Parathyroid adenoma (tissue), 2 donors: ENCODE measurements at regions not wholly inside any gene's neighbourhood (a gene's known extent, or its start where the extent isn't known, plus 50 kb on each side); places are given as distances from the start of the nearest gene placed in this dataset.

Experiments used
- H2AFZ ChIP-seq: fragments of 300-600 bp; sonication (generic); one replicate; pipeline ENCODE4 v1.7.0; 2017; ENCODE audit warnings: antibody characterized with exemption, mild to moderate bottlenecking
- H3K27ac ChIP-seq: fragments of 300-600 bp; sonication (generic); one replicate; pipeline ENCODE4 v1.7.0; 2017
- H3K27me3 ChIP-seq: fragments of 300-600 bp; sonication (generic); one replicate; pipeline ENCODE4 v1.7.0; 2017; ENCODE audit warnings: low read length; ENCODE audit not compliant: control insufficient read depth, insufficient read depth
- H3K36me3 ChIP-seq: fragments of 300-600 bp; sonication (generic); one replicate; pipeline ENCODE4 v1.7.0; 2017; ENCODE audit warnings: low read length; ENCODE audit not compliant: control insufficient read depth, insufficient read depth
- H3K4me1 ChIP-seq: fragments of 300-600 bp; sonication (generic); one replicate; pipeline ENCODE4 v1.7.0; 2017; ENCODE audit warnings: control low read depth
- H3K4me2 ChIP-seq: fragments of 300-600 bp; sonication (generic); one replicate; pipeline ENCODE4 v1.7.0; 2017; ENCODE audit warnings: low read length
- H3K4me3 ChIP-seq: fragments of 300-600 bp; sonication (generic); one replicate; pipeline ENCODE4 v1.7.0; 2017; ENCODE audit warnings: low read depth, low read length
- H3K79me2 ChIP-seq: fragments of 300-600 bp; sonication (generic); one replicate; pipeline ENCODE4 v1.7.0; 2017; ENCODE audit warnings: control low read depth
- H3K9ac ChIP-seq: fragments of 300-600 bp; sonication (generic); one replicate; pipeline ENCODE4 v1.7.0; 2017; ENCODE audit warnings: mild to moderate bottlenecking
- H3K9me3 ChIP-seq: fragments of 300-600 bp; sonication (generic); one replicate; pipeline ENCODE4 v1.7.0; 2017; ENCODE audit warnings: low read length; ENCODE audit not compliant: control insufficient read depth
- TF ChIP-seq, protein P1 (sequence below): fragments of 300-600 bp; sonication (generic); IDR thresholded peaks from one replicate; pipeline ENCODE4 v1.7.0; 2017; ENCODE audit warnings: antibody characterized with exemption, mild to moderate bottlenecking
- donor health status: primary hyperparathyroidism.

GRCh38 chr5:117255211-117256027, 680.8 kb upstream of the SEMA6A start:
- H3K4me1 ChIP-seq = no peaks in the 10 kb centered on the region
- H3K9ac ChIP-seq = no peak overlapping the region
- no peak overlapping the region for H3K27ac ChIP-seq

DNA sequence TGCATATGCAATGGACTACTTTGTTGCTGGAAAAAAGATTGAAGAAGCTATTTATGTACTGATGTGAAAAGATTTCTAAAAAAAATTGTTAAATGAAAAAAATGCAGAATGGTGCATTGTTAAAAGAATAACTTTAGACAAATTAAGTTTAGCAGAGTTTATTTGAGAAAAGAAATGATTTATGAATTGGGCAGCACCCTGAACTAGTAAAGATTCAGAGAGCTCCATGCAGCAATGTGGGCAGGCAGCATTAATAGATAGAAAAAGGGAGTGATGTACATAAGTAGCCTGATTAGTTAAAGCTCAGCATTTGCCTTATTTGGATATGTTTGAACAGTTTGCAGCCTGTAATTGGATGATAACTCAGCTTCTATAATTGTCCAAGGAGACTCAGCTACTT, 677.9 kb upstream of the SEMA6A start:
- Histone ChIP-seq H3K79me2 (no peaks in the 10 kb centered on the region), H3K9me3 (no peaks in the 10 kb centered on the region), H3K36me3 (no peaks in the 10 kb centered on the region), H3K4me3 (no peak overlapping the region), H3K4me1 (no peaks in the 10 kb centered on the region), H3K27me3 (no peaks in the 10 kb centered on the region), H3K9ac (no peak overlapping the region), H2AFZ (no peak overlapping the region), H3K27ac (no peak overlapping the region), H3K4me2 (no peak overlapping the region)
- TF ChIP-seq, protein P1, sequence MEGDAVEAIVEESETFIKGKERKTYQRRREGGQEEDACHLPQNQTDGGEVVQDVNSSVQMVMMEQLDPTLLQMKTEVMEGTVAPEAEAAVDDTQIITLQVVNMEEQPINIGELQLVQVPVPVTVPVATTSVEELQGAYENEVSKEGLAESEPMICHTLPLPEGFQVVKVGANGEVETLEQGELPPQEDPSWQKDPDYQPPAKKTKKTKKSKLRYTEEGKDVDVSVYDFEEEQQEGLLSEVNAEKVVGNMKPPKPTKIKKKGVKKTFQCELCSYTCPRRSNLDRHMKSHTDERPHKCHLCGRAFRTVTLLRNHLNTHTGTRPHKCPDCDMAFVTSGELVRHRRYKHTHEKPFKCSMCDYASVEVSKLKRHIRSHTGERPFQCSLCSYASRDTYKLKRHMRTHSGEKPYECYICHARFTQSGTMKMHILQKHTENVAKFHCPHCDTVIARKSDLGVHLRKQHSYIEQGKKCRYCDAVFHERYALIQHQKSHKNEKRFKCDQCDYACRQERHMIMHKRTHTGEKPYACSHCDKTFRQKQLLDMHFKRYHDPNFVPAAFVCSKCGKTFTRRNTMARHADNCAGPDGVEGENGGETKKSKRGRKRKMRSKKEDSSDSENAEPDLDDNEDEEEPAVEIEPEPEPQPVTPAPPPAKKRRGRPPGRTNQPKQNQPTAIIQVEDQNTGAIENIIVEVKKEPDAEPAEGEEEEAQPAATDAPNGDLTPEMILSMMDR = no peak

More at GRCh38 chr5:117255211-117256027, 680.8 kb upstream of the SEMA6A start:
- Histone ChIP-seq H3K9me3 (no peaks in the 10 kb centered on the region), H2AFZ (no peak overlapping the region), H3K36me3 (no peaks in the 10 kb centered on the region), H3K79me2 (no peaks in the 10 kb centered on the region), H3K27me3 (no peaks in the 10 kb centered on the region), H3K4me2 (no peak overlapping the region), H3K4me3 (no peak overlapping the region)
- TF ChIP-seq, protein P1 = no peak

DNA sequence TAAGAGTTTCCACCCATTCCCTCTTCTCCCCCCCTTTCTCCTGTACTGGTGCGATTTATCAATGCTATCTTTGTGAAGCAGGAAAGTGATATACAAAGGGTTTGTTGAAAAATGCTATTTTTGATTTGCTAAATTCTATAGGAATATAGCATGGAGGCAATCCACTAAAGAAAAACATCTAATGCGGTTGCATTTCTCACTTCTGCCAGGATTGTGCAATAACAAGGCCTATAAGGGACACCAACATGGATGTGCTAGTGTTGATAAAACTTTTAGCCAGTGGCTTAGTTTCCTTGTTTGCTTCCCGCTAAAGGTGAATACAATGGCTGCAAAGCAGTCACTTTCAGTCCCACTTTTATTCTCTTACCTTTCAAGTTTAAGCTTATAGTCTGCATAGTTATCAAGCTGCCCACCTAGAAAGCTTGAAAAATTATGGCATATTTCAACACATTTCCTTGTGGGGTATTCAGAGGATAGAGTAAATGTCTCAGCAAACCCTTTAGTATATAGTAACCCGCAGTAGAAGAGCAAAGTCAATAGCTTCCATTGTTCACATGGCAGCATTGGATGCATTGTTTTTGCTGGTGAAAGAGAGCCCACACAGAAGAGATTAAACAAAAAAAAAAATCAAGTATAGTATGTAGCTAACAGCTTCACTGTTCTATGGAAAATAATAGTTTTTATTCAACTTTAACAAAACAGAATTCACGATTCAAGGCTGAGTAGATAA, 674.6 kb upstream of the SEMA6A start:
- Histone ChIP-seq H3K27ac (no peak overlapping the region), H3K9ac (no peak overlapping the region), H3K36me3 (no peaks in the 10 kb centered on the region), H3K9me3 (no peaks in the 10 kb centered on the region), H3K4me2 (no peak overlapping the region), H3K27me3 (no peaks in the 10 kb centered on the region), H3K79me2 (no peaks in the 10 kb centered on the region), H3K4me3 (no peak overlapping the region), H2AFZ (no peak overlapping the region), H3K4me1 (no peaks in the 10 kb centered on the region)
- TF ChIP-seq, protein P1 = no peak

GRCh38 chr5:117246424-117246823, 671.8 kb upstream of the SEMA6A start:
- Histone ChIP-seq H3K27me3 (no peaks in the 10 kb centered on the region), H3K36me3 (no peaks in the 10 kb centered on the region), H3K9ac (no peak overlapping the region), H3K4me1 (no peaks in the 10 kb centered on the region), H3K79me2 (no peaks in the 10 kb centered on the region), H3K9me3 (no peaks in the 10 kb centered on the region), H3K4me3 (no peak overlapping the region), H2AFZ (no peak overlapping the region), H3K4me2 (no peak overlapping the region), H3K27ac (no peak overlapping the region)
- TF ChIP-seq, protein P1 = no peak
